HG02571 (cell line): ENCODE measurements at regions not wholly inside any gene's neighbourhood (a gene's known extent, or its start where the extent isn't known, plus 50 kb on each side); places are given as distances from the start of the nearest gene placed in this dataset.

ENCODE experiments used
- ATAC-seq: cut with Tn5 transposase; IDR thresholded peaks from one replicate; pipeline ENCODE4 v1.9.1; 2021; ENCODE audit warnings: mild to moderate bottlenecking, moderate library complexity; ENCODE audit not compliant: unreplicated experiment

GRCh38 chr5:40416098-40416497 is 263.6 kb upstream of the PTGER4 start:
- no peak for ATAC-seq

GRCh38 chr5:40414922-40415321 is 264.8 kb upstream of the PTGER4 start:
- no peak for ATAC-seq

GRCh38 chr5:40413743-40414142 is 266.0 kb upstream of the PTGER4 start:
- no peak for ATAC-seq

- no peak for ATAC-seq
Measured at GRCh38 chr5:40412771-40413170, 266.9 kb upstream of the PTGER4 start.

DNA sequence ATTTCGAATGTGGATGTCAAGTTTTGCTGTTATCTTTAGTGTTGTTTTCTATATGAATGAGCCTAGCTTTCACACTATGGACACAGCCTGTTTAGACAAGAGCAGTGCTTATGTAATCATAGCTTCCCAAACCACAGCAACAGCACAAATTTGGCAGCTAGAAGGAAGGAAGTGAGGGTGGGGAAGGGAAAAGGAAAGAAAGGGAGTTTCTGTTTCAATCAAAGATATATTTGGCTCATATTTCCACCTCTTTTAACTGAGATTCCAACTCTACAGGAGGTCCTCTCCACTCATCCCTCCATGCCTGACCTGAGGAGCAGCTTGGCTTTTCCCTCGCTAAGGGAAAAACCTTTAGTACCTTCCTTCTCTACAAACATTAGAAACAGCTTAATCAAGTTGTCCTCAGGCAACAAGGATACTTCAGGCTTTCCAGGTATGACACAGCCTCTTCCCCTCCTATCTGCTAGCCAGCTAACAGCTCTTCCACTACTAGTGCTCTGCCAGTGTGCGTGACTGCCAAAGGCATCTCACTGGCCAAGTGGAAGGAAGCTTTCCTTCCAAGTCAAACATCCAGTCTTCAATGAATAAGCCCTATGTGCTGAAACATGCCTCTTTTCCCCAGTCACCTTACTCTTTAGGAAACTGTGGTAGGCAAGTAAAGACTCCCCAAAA is 268.6 kb upstream of the PTGER4 start:
- ATAC-seq: no peak

DNA sequence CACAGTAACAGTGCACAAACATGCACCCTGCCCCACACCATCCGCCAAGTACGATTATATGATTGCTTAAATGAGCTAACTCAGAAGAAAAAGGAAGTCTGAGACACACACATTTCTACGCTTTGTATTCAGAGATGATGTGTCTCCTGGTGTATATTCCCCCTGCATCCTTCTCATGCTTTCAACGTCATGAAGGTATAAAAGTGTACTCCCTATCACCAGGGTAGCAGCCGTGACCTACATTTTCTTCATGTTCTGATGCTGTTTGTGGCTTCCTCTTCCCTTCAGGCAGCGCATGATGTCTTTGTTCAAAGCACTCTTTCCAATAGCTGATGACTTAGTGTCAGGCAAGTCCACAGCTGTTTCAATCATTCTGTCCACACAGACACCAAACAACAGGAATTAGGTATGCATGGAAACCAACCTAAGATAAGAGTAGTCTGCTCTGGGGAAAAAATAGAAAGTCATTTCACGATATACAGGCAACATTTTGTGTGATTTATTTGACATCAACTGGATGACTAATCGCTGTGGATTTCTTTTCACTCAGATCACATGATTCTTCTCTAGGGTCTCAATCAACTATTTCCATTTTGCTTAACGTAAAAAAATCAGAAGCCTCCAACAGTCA is 269.4 kb upstream of the PTGER4 start:
- ATAC-seq: no peak

DNA sequence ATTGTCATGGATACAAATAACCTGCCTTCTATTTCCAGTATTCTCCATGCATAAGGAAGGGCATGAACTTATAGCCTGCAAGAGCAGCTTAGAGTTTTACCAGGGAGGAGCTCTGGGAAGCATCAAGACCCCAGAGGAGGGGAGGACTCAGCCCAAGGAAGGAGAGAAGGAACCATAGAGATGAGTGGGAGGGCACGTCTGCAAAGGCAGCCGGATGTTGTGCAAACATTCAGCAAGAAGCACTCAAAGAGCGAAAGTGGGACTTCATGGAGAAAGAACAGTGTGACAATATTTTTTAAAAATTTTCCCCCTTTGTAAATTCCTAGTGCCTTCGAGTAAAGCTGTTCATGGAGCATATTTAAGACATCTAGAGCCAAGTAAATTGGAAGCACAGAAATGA is 270.1 kb upstream of the PTGER4 start:
- no peak for ATAC-seq

DNA sequence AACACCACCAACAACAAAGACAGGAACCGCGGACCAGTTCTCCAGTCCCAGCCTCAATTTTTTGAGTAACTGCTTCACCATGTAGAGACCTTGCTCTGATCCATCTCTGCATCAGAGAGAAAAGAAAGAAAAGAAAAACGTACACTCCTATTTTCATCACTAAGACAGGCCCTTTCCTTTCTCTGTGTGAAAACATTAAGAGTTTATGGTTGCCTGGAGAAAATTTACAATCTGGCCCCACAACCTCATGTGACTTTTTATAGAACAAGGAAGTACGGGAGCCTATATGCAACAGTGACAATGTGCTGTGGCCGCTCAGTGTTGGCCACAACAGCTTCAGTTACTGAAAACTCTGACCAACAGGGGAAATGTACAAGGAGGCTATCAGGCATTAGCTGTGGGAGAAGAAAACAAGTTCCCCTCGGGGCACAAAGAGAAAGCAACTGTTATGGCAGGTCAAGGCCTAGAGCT is 272.9 kb upstream of the PTGER4 start:
- no peak for ATAC-seq

GRCh38 chr5:40405996-40406740 is 273.5 kb upstream of the PTGER4 start:
- no peak for ATAC-seq

GRCh38 chr5:40405230-40405629 is 274.5 kb upstream of the PTGER4 start:
- ATAC-seq: no peak

DNA sequence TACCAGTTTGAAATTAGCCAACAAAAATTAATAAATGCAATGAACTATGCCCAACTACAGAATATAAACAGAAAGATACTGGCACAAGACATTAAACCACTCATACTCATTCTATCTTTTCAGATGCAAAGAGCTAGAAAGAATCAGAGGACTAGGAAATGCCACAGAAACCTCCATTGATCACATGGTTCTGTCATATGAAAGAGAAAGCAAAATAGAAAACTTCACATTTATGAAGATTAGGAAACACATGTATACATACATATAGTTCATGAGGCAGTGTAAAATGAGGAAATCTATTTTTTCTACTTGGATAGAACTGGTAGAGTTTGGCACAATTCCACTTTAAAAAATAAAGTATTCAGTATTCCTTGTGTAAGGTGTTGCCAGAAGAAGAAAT is 275.1 kb upstream of the PTGER4 start:
- ATAC-seq: peak; percentile 69

- ATAC-seq: no peak
Measured at GRCh38 chr5:40402007-40402364, 277.7 kb upstream of the PTGER4 start.

- peak; percentile 63 for ATAC-seq
Measured at GRCh38 chr5:40401284-40402006, 278.3 kb upstream of the PTGER4 start.

DNA sequence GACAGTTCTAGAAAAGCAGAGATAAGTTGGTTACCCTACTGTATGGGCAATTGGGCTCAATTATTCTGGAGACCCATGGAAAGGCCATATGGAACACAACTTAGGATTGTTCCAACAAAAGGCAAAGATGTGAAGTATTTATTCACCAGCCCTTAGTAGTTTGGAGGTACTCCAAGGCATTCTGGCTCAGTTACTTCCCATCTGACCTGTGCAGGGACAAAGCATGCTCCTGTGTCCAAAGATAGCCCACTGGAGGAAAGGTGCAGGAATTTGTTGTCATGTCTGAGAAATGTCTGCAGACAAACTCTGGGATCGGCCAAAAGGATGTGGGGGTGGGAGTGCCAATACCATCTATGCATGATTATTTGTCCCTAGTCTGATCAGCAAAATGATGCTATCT is 279.5 kb upstream of the PTGER4 start:
- no peak for ATAC-seq

- no peak for ATAC-seq
Measured at GRCh38 chr5:40399349-40399748, 280.4 kb upstream of the PTGER4 start.

GRCh38 chr5:40397976-40398375 is 281.7 kb upstream of the PTGER4 start:
- ATAC-seq: no peak

DNA sequence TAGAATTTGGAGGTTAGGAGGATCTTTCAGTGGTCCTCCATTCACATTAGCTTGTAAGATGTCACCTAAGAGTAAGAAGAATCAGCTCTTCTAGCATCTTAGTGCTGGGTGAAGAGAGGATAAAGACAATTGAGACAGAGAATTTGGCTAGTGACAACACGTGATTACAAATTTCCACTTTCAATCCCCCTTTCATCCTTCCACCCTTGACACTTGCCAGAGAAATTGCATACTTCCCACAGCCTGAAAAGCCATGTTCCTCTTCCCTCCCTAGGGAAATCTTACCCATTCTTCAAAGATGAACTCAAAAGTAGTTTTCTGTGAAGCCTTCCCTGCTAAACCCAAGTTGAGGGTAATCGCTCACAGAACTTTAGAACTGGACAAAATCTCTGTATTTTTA is 282.6 kb upstream of the PTGER4 start:
- no peak for ATAC-seq

DNA sequence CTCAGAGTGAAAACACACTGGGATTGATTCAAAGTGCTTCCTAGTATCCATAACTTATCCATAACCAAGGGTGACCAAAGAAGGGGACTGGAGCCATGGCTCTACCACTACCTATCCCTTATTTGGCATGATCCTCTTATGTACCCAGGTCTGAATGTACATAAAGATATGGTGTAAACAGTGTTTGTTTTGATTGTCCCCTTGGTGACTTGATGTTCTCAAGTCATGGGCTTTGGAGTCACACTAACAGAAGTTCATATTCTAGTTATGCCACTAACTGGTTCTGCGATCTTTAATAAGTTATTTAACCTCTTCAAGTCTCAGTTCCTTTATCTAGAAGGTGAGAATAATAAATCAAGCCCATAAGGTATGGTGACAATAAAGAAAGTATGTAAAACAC is 283.4 kb upstream of the PTGER4 start:
- no peak for ATAC-seq

- ATAC-seq: no peak
Measured at GRCh38 chr5:40395251-40395650, 284.5 kb upstream of the PTGER4 start.

DNA sequence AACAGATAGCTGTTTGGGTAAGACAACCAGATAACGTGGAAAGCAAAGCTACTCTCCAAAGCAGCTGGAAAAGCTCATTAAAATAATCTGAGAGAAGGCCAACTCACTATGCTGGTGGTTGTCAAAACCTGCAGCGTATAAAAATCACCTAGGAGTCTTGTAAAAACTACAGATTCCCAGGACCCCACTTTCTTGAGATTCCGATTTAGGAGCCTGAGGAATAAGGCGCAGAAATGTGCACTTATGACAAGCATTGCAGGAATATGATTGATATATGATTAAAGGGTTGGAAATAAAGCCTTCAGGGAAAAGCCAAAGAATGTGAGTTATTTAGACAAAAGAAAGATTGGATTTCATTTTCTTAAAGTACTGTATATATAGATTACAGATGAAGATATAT is 285.0 kb upstream of the PTGER4 start:
- ATAC-seq: no peak

- ATAC-seq: no peak
Measured at GRCh38 chr5:40391642-40392041, 288.1 kb upstream of the PTGER4 start.
